Loucy (cell line): ENCODE measurements at regions not wholly inside any gene's neighbourhood (a gene's known extent, or its start where the extent isn't known, plus 50 kb on each side); places are given as distances from the start of the nearest gene placed in this dataset.

Source experiments
- H2AFZ ChIP-seq: fragments of 200-600 bp; sonication (generic); 2 replicates; pipeline ENCODE4 v1.6.0; 2016; ENCODE audit warnings: antibody characterized with exemption, mild to moderate bottlenecking, low read length, moderate library complexity
- H3F3A ChIP-seq: fragments of 200-600 bp; 2 replicates; pipeline ENCODE4 v1.6.0; 2016; ENCODE audit warnings: antibody characterized with exemption, low read depth, mild to moderate bottlenecking
- H3K27me3 ChIP-seq: fragments of 200-600 bp; sonication (generic); 2 replicates; pipeline ENCODE4 v1.6.1; 2014; ENCODE audit warnings: low read length, mild to moderate bottlenecking; ENCODE audit not compliant: insufficient read depth, poor library complexity, severe bottlenecking
- H3K36me3 ChIP-seq: fragments of 200-600 bp; sonication (generic); 2 replicates; pipeline ENCODE4 v1.6.1; 2016; ENCODE audit warnings: low read length; ENCODE audit not compliant: insufficient read depth
- H3K4me1 ChIP-seq: fragments of 200-600 bp; sonication (generic); 2 replicates; pipeline ENCODE4 v1.5.1; 2014; ENCODE audit warnings: low read length, mild to moderate bottlenecking; ENCODE audit not compliant: insufficient read depth, poor library complexity, severe bottlenecking
- H3K4me2 ChIP-seq: fragments of 200-600 bp; sonication (generic); 2 replicates; pipeline ENCODE4 v1.6.0; 2014; ENCODE audit warnings: antibody characterized with exemption, low read length, low read depth, mild to moderate bottlenecking; ENCODE audit not compliant: poor library complexity, severe bottlenecking
- H3K4me3 ChIP-seq: fragments of 200-600 bp; sonication (generic); 2 replicates; pipeline ENCODE4 v1.5.1; 2014; ENCODE audit warnings: low read length, mild to moderate bottlenecking, mixed read lengths; ENCODE audit not compliant: poor library complexity, severe bottlenecking
- H3K79me2 ChIP-seq: fragments of 200-600 bp; sonication (generic); 2 replicates; pipeline ENCODE4 v1.6.1; 2014; ENCODE audit warnings: low read length; ENCODE audit not compliant: insufficient read depth
- H3K9ac ChIP-seq: fragments of 200-600 bp; sonication (generic); 2 replicates; pipeline ENCODE4 v1.6.0; 2014; ENCODE audit warnings: mild to moderate bottlenecking, low read depth, low read length, moderate library complexity; ENCODE audit not compliant: poor library complexity, severe bottlenecking
- H3K9me2 ChIP-seq: fragments of 200-600 bp; sonication (generic); replicated peaks from 2 replicates; pipeline ENCODE4 v1.6.1; 2016; ENCODE audit warnings: low read depth, low read length, mixed read lengths
- H3K9me3 ChIP-seq: fragments of 200-600 bp; sonication (generic); 2 replicates; pipeline ENCODE4 v1.6.1; 2014; ENCODE audit warnings: mild to moderate bottlenecking, antibody characterized with exemption, low read length, low read depth; ENCODE audit not compliant: insufficient read depth
- H4K20me1 ChIP-seq: fragments of 200-600 bp; sonication (generic); 2 replicates; pipeline ENCODE4 v1.6.0; 2014; ENCODE audit warnings: antibody characterized with exemption, low read length, mild to moderate bottlenecking; ENCODE audit not compliant: insufficient read depth, poor library complexity, severe bottlenecking
- EZH2phosphoT487 ChIP-seq: fragments of 200-600 bp; IDR thresholded peaks from 2 replicates; pipeline ENCODE4 v1.6.1; 2018; ENCODE audit warnings: antibody characterized with exemption, mild to moderate bottlenecking, moderate library complexity, borderline replicate concordance
- TF ChIP-seq, protein P1 (sequence below): fragments of 200-600 bp; sonication (generic); conservative IDR thresholded peaks from 2 replicates; pipeline ENCODE4 v1.5.1; 2014; ENCODE audit warnings: mild to moderate bottlenecking, antibody characterized with exemption, low read length

DNA sequence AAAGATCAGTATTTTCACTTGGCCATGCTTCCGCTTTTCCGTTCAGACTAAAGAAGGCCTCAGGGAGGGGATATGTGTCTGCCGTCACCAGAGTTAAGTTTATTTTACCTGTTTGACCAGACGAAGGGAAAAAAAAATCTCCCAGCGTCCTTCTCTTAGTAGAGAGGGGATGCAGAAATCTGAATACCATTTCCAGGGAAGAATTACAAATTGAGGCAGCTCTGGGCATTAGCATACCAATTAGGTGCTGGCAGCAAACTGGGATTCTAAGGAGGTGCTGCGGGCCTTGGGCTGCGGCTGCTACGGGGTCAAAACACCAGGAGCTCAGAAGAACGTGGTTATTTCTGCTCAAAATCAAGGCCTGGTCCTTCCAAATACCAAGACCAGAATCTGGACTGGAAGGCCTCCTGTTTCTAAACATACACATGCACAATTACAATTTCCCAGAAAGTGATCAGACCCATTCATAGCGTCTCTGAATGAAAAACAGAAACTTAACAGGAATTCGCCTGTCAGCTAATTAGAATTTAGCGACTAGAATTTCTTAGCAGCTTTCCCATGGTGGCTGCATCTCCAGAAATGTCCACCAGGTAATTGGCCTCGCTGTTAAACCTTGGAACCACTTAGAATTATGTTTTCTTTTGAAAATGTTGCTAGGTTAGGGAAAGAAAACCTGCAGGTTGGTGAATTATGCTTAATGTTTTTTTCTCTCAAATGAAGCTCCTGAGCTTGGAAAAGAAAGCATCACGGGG, 617.0 kb downstream of the VRK1 start:
- Histone ChIP-seq H3K27me3 (no peaks in the 10 kb centered on the region), H3K9me2 (no peaks in the 10 kb centered on the region), H4K20me1 (no peaks in the 10 kb centered on the region), H2AFZ (no peak overlapping the region), H3K36me3 (no peaks in the 10 kb centered on the region), H3K4me1 (no peaks in the 10 kb centered on the region), H3K4me3 (no peak overlapping the region), H3K4me2 (no peak overlapping the region), H3F3A (no peaks in the 10 kb centered on the region), H3K9ac (no peak overlapping the region), H3K9me3 (no peaks in the 10 kb centered on the region), H3K79me2 (no peaks in the 10 kb centered on the region)
- TF ChIP-seq, protein P1, sequence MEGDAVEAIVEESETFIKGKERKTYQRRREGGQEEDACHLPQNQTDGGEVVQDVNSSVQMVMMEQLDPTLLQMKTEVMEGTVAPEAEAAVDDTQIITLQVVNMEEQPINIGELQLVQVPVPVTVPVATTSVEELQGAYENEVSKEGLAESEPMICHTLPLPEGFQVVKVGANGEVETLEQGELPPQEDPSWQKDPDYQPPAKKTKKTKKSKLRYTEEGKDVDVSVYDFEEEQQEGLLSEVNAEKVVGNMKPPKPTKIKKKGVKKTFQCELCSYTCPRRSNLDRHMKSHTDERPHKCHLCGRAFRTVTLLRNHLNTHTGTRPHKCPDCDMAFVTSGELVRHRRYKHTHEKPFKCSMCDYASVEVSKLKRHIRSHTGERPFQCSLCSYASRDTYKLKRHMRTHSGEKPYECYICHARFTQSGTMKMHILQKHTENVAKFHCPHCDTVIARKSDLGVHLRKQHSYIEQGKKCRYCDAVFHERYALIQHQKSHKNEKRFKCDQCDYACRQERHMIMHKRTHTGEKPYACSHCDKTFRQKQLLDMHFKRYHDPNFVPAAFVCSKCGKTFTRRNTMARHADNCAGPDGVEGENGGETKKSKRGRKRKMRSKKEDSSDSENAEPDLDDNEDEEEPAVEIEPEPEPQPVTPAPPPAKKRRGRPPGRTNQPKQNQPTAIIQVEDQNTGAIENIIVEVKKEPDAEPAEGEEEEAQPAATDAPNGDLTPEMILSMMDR = no peak
- TF ChIP-seq EZH2phosphoT487 = no peak

DNA sequence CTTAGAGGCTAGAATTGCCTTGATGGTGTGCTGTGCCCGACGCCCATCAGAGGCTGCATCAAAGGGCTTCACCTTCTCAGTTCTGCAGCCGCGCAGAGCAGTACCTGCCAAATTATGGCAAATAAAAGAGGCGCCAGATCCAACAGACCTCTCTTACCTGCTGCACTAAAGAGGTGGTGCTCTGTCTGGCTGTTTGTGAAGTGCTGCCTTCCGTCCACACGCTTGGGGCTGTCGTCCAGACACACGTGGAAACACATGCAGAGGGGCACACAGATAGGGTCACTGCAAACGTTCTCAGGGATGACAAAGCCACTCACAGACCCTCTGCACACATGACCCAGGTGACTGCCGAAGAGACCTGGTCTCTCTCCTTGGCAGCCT, 617.5 kb downstream of the VRK1 start:
- Histone ChIP-seq H3K9me3 (no peaks in the 10 kb centered on the region), H3K4me1 (no peaks in the 10 kb centered on the region), H3K4me3 (no peak overlapping the region), H3K36me3 (no peaks in the 10 kb centered on the region), H2AFZ (no peak overlapping the region), H3K27me3 (no peaks in the 10 kb centered on the region), H3K9me2 (no peaks in the 10 kb centered on the region), H3F3A (no peaks in the 10 kb centered on the region), H3K79me2 (no peaks in the 10 kb centered on the region), H3K4me2 (no peak overlapping the region), H3K9ac (no peak overlapping the region), H4K20me1 (no peaks in the 10 kb centered on the region)
- no peak for TF ChIP-seq EZH2phosphoT487
- TF ChIP-seq, protein P1 = no peak

DNA sequence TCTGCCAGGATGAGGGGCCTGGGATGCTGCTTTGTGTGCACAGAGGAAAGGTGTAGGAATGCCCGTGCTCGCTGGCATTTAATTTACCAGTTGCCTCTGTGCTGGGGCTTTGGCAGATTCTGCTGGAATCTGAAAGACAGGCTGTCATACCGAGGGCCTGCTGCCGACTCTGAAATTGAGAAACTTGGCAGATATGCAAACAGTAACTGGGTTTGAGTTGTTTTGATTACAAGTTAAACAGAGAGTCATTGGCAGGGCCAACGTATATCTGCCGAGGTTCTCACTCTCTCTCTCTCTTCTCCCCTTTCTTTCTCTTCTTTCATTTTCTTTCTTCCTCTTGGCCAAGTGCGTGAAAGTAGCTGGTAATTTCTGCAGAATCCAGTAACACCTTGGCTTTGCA, 618.7 kb downstream of the VRK1 start:
- Histone ChIP-seq H3K4me3 (no peak overlapping the region), H2AFZ (no peak overlapping the region), H3K4me2 (no peak overlapping the region), H3K4me1 (no peaks in the 10 kb centered on the region), H3K27me3 (no peaks in the 10 kb centered on the region), H3K36me3 (no peaks in the 10 kb centered on the region), H3K9ac (no peak overlapping the region), H3K9me2 (no peaks in the 10 kb centered on the region), H3K9me3 (no peaks in the 10 kb centered on the region), H3F3A (no peaks in the 10 kb centered on the region), H3K79me2 (no peaks in the 10 kb centered on the region), H4K20me1 (no peaks in the 10 kb centered on the region)
- no peak for TF ChIP-seq EZH2phosphoT487
- TF ChIP-seq, protein P1 = no peak
